ENCODE measurements at regions not wholly inside any gene's neighbourhood (a gene's known extent, or its start where the extent isn't known, plus 50 kb on each side); places are given as distances from the start of the nearest gene placed in this dataset.

GRCh38 chr6:170128811-170129681, 161.8 kb downstream of the DLL1 start:
- TF ChIP-seq CTCF (conservative IDR thresholded peaks at IDR 0.05; ENCODE audit: low read depth in 2 of 2) (no peak), EZH2 (IDR thresholded peaks at IDR 0.05; ENCODE audit: low read depth, unreplicated experiment) (no peak), EZH2phosphoT487 (IDR thresholded peaks at IDR 0.05; ENCODE audit: unreplicated experiment) (no peak), REST (IDR thresholded peaks at IDR 0.05; ENCODE audit: unreplicated experiment) (no peak), ETS1 (IDR thresholded peaks at IDR 0.05) (no peak), POLR2AphosphoS5 (IDR thresholded peaks at IDR 0.05; ENCODE audit: low read depth) (no peak), NANOG (IDR thresholded peaks at IDR 0.05; ENCODE audit: borderline replicate concordance) (no peak), CREB1 (CRISPR knock-in tag; IDR thresholded peaks at IDR 0.05; ENCODE audit: low read depth) (no peak)

Measured in GM23338 (cell line).